ENCODE measurements at regions not wholly inside any gene's neighbourhood (a gene's known extent, or its start where the extent isn't known, plus 50 kb on each side); places are given as distances from the start of the nearest gene placed in this dataset.

DNA sequence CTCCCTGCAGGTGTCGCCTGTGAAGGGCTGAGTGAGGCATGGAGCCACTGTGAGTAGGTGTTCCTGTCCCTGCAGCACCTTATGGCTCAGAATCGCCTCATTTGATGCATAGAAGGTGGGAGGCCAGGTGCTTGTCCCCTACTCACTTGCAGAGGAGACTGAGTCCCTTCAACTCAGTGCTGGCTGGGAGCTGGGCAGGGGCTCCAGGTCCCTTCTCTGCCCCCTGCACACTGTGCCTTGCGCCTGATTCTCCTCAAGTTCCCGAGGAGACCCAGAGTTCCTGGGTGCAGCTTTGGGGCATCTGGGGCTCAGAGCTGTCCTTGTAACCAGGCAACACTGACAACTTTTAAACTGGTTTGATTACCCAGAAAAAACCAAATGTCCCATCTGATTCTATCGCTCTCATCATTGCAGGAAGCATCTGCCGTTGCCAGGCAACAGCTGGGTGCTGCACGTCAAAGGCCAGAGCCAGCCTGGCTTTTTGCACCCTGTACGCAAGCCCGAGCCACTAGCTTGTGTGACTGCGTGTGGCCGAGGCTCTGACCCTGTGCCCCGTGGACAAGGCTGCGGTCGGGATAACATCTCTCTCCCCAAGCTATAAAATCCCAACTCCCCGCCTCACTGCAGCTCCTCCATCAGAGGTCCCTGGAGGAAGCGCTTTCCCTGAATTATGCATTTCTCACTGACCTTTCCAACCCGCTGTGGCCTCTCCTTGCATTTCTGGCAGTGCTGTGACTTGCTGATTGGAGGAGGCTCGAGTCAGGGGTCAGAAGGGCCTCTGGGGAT is 130.8 kb upstream of the HDAC4 start:
- TF ChIP-seq POLR2A (IDR thresholded peaks at IDR 0.05) = no peak
- TF ChIP-seq, protein P1, sequence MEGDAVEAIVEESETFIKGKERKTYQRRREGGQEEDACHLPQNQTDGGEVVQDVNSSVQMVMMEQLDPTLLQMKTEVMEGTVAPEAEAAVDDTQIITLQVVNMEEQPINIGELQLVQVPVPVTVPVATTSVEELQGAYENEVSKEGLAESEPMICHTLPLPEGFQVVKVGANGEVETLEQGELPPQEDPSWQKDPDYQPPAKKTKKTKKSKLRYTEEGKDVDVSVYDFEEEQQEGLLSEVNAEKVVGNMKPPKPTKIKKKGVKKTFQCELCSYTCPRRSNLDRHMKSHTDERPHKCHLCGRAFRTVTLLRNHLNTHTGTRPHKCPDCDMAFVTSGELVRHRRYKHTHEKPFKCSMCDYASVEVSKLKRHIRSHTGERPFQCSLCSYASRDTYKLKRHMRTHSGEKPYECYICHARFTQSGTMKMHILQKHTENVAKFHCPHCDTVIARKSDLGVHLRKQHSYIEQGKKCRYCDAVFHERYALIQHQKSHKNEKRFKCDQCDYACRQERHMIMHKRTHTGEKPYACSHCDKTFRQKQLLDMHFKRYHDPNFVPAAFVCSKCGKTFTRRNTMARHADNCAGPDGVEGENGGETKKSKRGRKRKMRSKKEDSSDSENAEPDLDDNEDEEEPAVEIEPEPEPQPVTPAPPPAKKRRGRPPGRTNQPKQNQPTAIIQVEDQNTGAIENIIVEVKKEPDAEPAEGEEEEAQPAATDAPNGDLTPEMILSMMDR (IDR thresholded peaks at IDR 0.05) = no peak
- TF ChIP-seq POLR2AphosphoS5 (IDR thresholded peaks at IDR 0.05) = no peak
- TF ChIP-seq EP300 (IDR thresholded peaks at IDR 0.05) = no peak

Measured in suprapubic skin (tissue), 4 donors.